PC-9 (cell line): ENCODE measurements at regions not wholly inside any gene's neighbourhood (a gene's known extent, or its start where the extent isn't known, plus 50 kb on each side); places are given as distances from the start of the nearest gene placed in this dataset.

Experiments
- CTCF ChIP-seq: fragments of 200-600 bp; sonication (generic); conservative IDR thresholded peaks from 2 replicates; pipeline ENCODE4 v1.6.1; 2017; ENCODE audit warnings: mixed run types, antibody characterized with exemption, mild to moderate bottlenecking, moderate library complexity
- EZH2 ChIP-seq: fragments of 200-600 bp; sonication (generic); IDR thresholded peaks from 2 replicates; pipeline ENCODE4 v1.8.0; 2017; ENCODE audit warnings: antibody characterized with exemption, low read depth

GRCh38 chr4:60723796-60724195 is 476.3 kb upstream of the ADGRL3 start:
- no peak for TF ChIP-seq EZH2
- TF ChIP-seq CTCF = no peak
